Coronary artery (tissue), 2 donors: ENCODE measurements at regions not wholly inside any gene's neighbourhood (a gene's known extent, or its start where the extent isn't known, plus 50 kb on each side); places are given as distances from the start of the nearest gene placed in this dataset.
"Not testable (repeated sequence)": the region's sequence is repeated elsewhere in the genome, so short reads cannot be mapped to it uniquely, and the experiment has no call there.

ENCODE experiments used
- DNase-seq: peaks from one replicate; pipeline ENCODE4 v3.0.0-alpha.2; 2017; ENCODE audit warnings: low spot score
- H3K27ac ChIP-seq, 2 donors: fragments of 200-600 bp; sonication (generic); one replicate each; pipeline ENCODE4 v1.5.1; 2016 to 2019
- H3K4me3 ChIP-seq: fragments of 200-600 bp; sonication (generic); 2 replicates; pipeline ENCODE4 v1.5.1; 2016; ENCODE audit warnings: mild to moderate bottlenecking, moderate library complexity
- TF ChIP-seq, protein P1 (sequence below): fragments of 200-600 bp; sonication (generic); IDR thresholded peaks from one replicate; pipeline ENCODE4 v1.5.1; 2019; ENCODE audit warnings: antibody characterized with exemption

DNA sequence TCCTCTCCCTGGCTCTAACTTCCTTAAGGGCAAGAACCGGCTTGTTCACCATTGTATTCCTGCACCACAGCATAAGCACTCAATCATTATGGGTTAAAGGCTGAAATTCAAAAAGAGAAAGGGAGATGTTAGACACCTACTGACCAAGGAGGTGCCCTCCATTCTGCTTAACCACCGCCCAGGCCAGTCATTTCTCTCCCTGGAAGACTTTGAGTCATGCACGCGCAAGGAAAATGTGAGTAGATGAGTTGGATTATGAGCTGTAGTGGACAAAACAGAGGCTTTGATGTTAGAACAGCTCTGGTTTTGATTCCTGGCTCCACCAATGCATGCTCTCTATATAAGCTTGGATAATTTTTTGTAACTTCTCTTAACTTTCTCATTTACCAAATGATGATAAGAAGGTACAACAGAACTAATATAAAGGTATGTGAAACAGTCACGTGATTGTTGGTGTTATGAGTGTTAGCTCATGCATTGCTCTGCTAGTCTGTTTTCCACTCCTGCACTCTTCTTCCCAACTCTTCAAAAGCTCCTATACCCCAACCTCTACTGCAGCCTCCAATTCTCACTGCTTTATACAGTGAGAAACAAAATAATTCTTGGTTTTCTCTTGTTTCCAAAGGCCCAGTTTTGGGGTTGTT lies 148.4 kb upstream of the ATP11B start:
- Histone ChIP-seq H3K27ac (no peak overlapping the region), H3K4me3 (no peak overlapping the region)
- TF ChIP-seq, protein P1, sequence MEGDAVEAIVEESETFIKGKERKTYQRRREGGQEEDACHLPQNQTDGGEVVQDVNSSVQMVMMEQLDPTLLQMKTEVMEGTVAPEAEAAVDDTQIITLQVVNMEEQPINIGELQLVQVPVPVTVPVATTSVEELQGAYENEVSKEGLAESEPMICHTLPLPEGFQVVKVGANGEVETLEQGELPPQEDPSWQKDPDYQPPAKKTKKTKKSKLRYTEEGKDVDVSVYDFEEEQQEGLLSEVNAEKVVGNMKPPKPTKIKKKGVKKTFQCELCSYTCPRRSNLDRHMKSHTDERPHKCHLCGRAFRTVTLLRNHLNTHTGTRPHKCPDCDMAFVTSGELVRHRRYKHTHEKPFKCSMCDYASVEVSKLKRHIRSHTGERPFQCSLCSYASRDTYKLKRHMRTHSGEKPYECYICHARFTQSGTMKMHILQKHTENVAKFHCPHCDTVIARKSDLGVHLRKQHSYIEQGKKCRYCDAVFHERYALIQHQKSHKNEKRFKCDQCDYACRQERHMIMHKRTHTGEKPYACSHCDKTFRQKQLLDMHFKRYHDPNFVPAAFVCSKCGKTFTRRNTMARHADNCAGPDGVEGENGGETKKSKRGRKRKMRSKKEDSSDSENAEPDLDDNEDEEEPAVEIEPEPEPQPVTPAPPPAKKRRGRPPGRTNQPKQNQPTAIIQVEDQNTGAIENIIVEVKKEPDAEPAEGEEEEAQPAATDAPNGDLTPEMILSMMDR = no peak
- no peak for DNase-seq

DNA sequence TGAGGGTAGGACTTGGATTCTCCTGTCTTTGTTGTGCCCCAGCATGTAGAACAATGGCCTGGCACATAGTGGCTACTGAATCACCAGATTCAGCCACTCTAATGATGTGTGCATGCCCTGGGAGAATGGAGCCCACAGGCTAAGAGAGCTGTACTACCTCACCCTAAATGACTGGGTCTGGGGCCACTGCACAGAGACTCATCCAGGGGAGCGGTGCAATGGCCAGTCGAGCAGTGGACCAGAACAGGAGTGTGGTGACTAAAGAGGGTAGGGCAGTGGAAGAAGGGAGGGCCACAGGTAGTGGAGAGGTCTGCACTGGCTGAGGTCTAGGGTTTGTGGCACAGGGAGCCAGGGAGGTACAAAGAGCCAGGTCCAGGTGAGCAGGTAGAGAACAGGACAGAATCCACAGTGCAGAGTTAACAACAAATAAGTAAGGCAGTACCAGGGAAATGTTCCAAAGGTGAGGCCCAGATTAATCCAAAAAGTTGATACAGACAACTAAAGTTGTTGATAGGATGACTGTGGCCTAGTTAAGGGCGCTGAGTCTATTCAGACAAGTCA lies 142.7 kb upstream of the ATP11B start:
- no peak overlapping the region for H3K27ac ChIP-seq
- TF ChIP-seq, protein P1 = no peak
- DNase-seq = no peak
- no peak overlapping the region for H3K4me3 ChIP-seq

DNA sequence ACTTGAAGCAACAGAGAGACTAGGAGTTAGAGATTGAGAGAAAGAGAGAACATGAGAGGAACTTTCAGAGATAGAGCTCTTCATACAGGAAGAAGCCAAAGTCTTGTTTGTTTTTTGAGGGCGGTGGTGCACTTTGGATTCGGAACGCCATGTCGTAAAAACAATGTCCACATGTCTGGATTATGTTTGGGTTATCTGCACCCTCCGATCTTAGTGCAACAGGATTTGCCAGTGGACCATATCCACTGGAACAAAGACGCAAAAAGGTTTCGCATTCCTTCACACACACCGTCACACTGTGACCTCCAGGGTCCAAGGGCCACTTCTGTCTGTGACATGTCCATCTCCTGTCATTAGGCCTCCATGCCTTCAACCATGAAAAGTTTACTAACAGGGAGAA lies 141.8 kb upstream of the ATP11B start:
- TF ChIP-seq, protein P1 = no peak
- Histone ChIP-seq H3K4me3 (no peak overlapping the region), H3K27ac (no peak overlapping the region)
- no peak for DNase-seq

DNA sequence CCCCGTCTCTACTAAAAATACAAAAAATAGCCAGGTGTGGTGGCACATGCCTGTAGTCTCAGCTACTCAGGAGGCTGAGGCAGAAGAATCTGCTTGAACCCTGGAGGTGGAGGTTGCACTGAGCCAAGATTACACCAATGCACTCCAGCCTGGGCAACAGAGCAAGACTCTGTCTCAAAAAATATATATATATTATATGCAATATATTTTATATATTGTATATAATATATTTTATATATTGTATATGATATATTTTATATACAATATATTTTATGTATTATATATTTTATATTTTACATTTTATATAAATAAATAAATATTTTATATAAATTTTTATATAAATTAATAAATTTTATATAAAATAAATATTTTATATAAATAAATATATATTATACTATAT lies 140.2 kb upstream of the ATP11B start:
- not testable (repeated sequence) for H3K4me3 ChIP-seq, H3K27ac ChIP-seq, DNase-seq

DNA sequence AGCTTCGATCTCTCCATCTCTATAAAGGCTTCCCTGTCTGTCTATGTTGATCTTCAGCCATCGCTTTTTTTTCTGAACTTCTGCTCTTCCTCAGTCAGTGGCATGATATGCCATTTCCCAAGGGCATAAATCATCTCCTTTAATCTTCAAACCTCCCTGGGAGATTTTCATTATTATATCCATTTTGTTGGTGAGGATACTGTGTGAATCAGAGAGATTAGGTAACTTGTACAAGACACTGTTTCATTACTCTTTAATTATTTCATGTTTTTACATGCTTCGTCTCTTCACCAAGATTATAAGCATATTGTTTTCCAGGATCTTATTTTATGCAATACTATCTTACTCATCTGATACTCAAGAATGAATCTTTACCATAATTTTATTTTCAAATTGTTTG lies 124.8 kb upstream of the ATP11B start:
- no peak for DNase-seq
- TF ChIP-seq, protein P1 = no peak
- H3K4me3 ChIP-seq = no peak overlapping the region
- H3K27ac ChIP-seq = no peak overlapping the region

DNA sequence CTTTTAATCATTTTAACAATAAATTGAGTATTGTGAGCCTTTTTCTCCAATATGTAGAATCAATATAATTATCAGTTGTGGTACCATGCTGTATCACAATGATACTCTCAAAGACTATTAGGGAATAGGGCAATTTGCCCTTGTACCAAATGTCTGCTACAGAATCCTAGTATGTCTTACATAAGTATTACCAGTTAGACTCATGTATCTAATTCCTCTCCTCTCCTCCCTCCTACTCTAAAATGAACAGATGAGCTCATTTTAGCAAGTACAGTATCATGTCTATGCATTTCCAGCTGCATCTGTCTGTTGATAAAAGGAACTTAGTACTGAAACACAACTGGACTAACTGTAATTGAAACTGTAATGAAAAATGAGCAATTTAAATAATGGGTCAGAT lies 124.3 kb upstream of the ATP11B start:
- no peak for DNase-seq
- H3K4me3 ChIP-seq = no peak overlapping the region
- H3K27ac ChIP-seq = no peak overlapping the region
- TF ChIP-seq, protein P1 = no peak

DNA sequence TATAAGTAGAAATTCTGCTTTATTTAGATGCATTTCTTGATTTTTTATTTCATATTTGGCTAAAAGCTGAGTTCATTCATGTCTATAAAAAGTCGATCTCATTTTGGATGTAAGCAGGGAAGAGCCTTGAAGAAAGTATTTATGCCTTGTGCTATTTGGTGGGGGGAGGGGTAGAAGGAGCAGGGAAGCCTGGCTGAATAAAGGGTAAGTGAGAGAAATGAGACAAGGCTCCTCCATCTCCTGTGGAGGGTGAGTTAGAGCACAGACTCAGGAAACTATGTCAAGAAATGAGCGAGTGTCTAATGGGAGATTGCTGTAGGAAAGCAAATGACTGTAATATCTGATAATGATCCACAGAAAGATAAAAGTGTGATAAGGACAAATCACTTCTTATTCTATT lies 121.8 kb upstream of the ATP11B start:
- H3K27ac ChIP-seq = no peak overlapping the region
- no peak overlapping the region for H3K4me3 ChIP-seq
- no peak for DNase-seq
- TF ChIP-seq, protein P1 = no peak
